Naive thymus-derived CD4-positive, alpha-beta T cell (primary cell): ENCODE measurements at regions not wholly inside any gene's neighbourhood (a gene's known extent, or its start where the extent isn't known, plus 50 kb on each side); places are given as distances from the start of the nearest gene placed in this dataset.
"Not testable (repeated sequence)": the region's sequence is repeated elsewhere in the genome, so short reads cannot be mapped to it uniquely, and the experiment has no call there.

Experiments used
- ATAC-seq: fragments of 150-1000 bp; cut with Tn5 transposase; 2 replicates; pipeline ENCODE4 v1.10.0; 2021; ENCODE audit warnings: mild to moderate bottlenecking, moderate library complexity
- CTCF ChIA-PET: fragments of 350-600 bp; sonication (Branson Sonifier 250); formaldehyde crosslinking; loops from one replicate; lab custom pipeline; 2021; ENCODE audit warnings: antibody characterized with exemption; lab: Charles Lee
- POLR2A ChIA-PET: fragments of 350-600 bp; sonication (Branson Sonifier 250); formaldehyde crosslinking; loops from one replicate; lab custom pipeline; 2021; ENCODE audit warnings: antibody characterized with exemption, inconsistent platforms; lab: Charles Lee
- DNase-seq, 9 donors: peaks; one replicate each; pipeline versions ENCODE4 v3.0.0 to v3.0.0-alpha.2; 2020 to 2022; ENCODE audit warnings: mixed read lengths in 1 of 9
- H3K27ac ChIP-seq: one replicate; pipeline ENCODE4 v1.7.0; 2013; ENCODE audit warnings: mild to moderate bottlenecking, low read depth, low read length, moderate library complexity
- H3K27me3 ChIP-seq, 2 donors: one replicate each; pipeline ENCODE4 v1.7.0; 2013; ENCODE audit warnings: low read length in 2 of 2, mild to moderate bottlenecking in 2 of 2, moderate library complexity in 2 of 2; ENCODE audit not compliant: control insufficient read depth in 2 of 2, insufficient read depth in 2 of 2
- H3K36me3 ChIP-seq, 3 experiments: 1 replicate in 2 of 3; 2 replicates in 1 of 3; pipeline ENCODE4 v1.7.0; 2013; ENCODE audit warnings: low read length in 3 of 3, mild to moderate bottlenecking in 3 of 3, moderate library complexity in 1 of 3; ENCODE audit not compliant: insufficient read depth in 3 of 3, control insufficient read depth in 2 of 3
- H3K4me1 ChIP-seq, 2 donors: one replicate each; pipeline ENCODE4 v1.7.0; 2013; ENCODE audit warnings: low read length in 2 of 2, mild to moderate bottlenecking in 2 of 2, moderate library complexity in 1 of 2; ENCODE audit not compliant: control insufficient read depth in 2 of 2, insufficient read depth in 2 of 2
- H3K4me3 ChIP-seq: 2 replicates; pipeline ENCODE4 v1.7.0; 2013; ENCODE audit warnings: mild to moderate bottlenecking, low read length
- H3K9me3 ChIP-seq, 3 experiments: 1 replicate in 2 of 3; 2 replicates in 1 of 3; pipeline ENCODE4 v1.7.0; 2013; ENCODE audit warnings: low read length in 3 of 3; ENCODE audit not compliant: control insufficient read depth in 2 of 3
- H3K27ac Mint-ChIP-seq, 9 donors: one replicate each; pipeline ENCODE4 v1.8.0; 2020 to 2022; ENCODE audit warnings: mixed read lengths in 9 of 9, mild to moderate bottlenecking in 8 of 9, moderate library complexity in 5 of 9, inconsistent platforms in 2 of 9
- H3K27me3 Mint-ChIP-seq, 5 donors: one replicate each; pipeline ENCODE4 v1.8.0; 2021 to 2022; ENCODE audit warnings: mixed read lengths in 5 of 5, mild to moderate bottlenecking in 1 of 5
- H3K36me3 Mint-ChIP-seq, 5 donors: one replicate each; pipeline ENCODE4 v1.8.0; 2020 to 2022; ENCODE audit warnings: mixed read lengths in 5 of 5, mild to moderate bottlenecking in 3 of 5, inconsistent platforms in 1 of 5
- H3K4me1 Mint-ChIP-seq, 7 donors: one replicate each; pipeline ENCODE4 v1.8.0; 2020 to 2022; ENCODE audit warnings: mixed read lengths in 7 of 7, mild to moderate bottlenecking in 3 of 7, inconsistent platforms in 1 of 7
- H3K4me3 Mint-ChIP-seq, 10 donors: one replicate each; pipeline ENCODE4 v1.8.0; 2020 to 2022; ENCODE audit warnings: mild to moderate bottlenecking in 10 of 10, mixed read lengths in 10 of 10, moderate library complexity in 6 of 10, inconsistent platforms in 2 of 10
- H3K9me3 Mint-ChIP-seq, 11 donors: one replicate each; pipeline ENCODE4 v1.8.0; 2020 to 2022; ENCODE audit warnings: mixed read lengths in 11 of 11, mild to moderate bottlenecking in 4 of 11, inconsistent platforms in 1 of 11, moderate library complexity in 1 of 11
- intact Hi-C, 2 donors: fragments of 100-400 bp; cut with micrococcal nuclease; formaldehyde crosslinking; loops; one replicate each; pipeline ENCODE4 v1.15.1; 2023

GRCh38 chr12:115794659-115795081 is 482.8 kb downstream of the MED13L start:
- no peak overlapping the region for H3K4me3 ChIP-seq
- H3K9me3 ChIP-seq, result no peaks in the 10 kb centered on the region
- intact Hi-C loops, result no loop called here
- CTCF ChIA-PET, result no interaction called here
- H3K4me1 ChIP-seq, result no peaks in the 10 kb centered on the region
- no peak for DNase-seq
- H3K27ac ChIP-seq, result no peak overlapping the region
- Mint-ChIP-seq H3K36me3 (no peaks in the 10 kb centered on the region), H3K4me1 (no peaks in the 10 kb centered on the region), H3K9me3 (peaks cover 0 to 7% (median 0%) of the 10 kb centered on the region in 11 donors), H3K4me3 (no peak overlapping the region), H3K27me3 (peaks cover 0 to 38% (median 17%) of the 10 kb centered on the region in 5 donors), H3K27ac (no peak overlapping the region)
- no peaks in the 10 kb centered on the region for H3K36me3 ChIP-seq
- no peaks in the 10 kb centered on the region for H3K27me3 ChIP-seq
- POLR2A ChIA-PET, result no interaction called here
- ATAC-seq, result no peak

DNA sequence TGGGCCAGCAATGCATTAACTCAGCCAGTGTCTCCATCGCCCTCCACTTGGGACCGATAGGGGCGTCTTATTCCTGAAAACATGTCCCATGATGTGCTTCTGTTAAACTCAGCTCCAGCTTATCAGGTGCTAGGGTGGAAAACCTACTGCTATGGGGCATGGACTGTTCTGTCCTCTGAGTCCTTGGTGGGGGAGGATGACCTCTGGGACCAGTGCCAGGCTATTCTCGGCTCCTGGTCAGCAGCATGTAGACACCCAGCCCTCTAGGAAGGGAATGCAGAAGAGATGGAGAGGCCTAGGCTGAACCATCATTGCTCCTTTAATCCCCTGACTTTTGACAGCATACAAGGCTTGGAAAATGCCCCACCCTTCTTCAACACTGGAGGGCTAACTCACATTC is 486.2 kb downstream of the MED13L start:
- DNase-seq (no peak), ATAC-seq (no peak)
- ChIA-PET CTCF (no interaction called here), POLR2A (no interaction called here)
- Histone ChIP-seq H3K9me3 (no peaks in the 10 kb centered on the region), H3K27ac (no peak overlapping the region), H3K4me1 (no peaks in the 10 kb centered on the region), H3K4me3 (no peak overlapping the region), H3K27me3 (no peaks in the 10 kb centered on the region), H3K36me3 (no peaks in the 10 kb centered on the region)
- no peaks in the 10 kb centered on the region for H3K36me3 Mint-ChIP-seq
- no peaks in the 10 kb centered on the region for H3K4me1 Mint-ChIP-seq
- no peak overlapping the region for H3K27ac Mint-ChIP-seq
- H3K4me3 Mint-ChIP-seq, result no peak overlapping the region
- intact Hi-C loops, result no loop called here
- peaks cover 0 to 31% (median 17%) of the 10 kb centered on the region in 5 donors for H3K27me3 Mint-ChIP-seq
- peaks cover 0 to 11% (median 3%) of the 10 kb centered on the region in 11 donors for H3K9me3 Mint-ChIP-seq

GRCh38 chr12:115790526-115790925 is 487.0 kb downstream of the MED13L start:
- no peak for ATAC-seq

GRCh38 chr12:115786490-115786889 is 491.0 kb downstream of the MED13L start:
- intact Hi-C loops, H3K4me1 ChIP-seq, ATAC-seq, H3K36me3 ChIP-seq, H3K36me3 Mint-ChIP-seq, H3K4me1 Mint-ChIP-seq, POLR2A ChIA-PET, H3K4me3 ChIP-seq, H3K27me3 ChIP-seq, H3K27ac Mint-ChIP-seq, H3K9me3 ChIP-seq, H3K4me3 Mint-ChIP-seq, DNase-seq, H3K27ac ChIP-seq, CTCF ChIA-PET: not testable (repeated sequence)
- Mint-ChIP-seq H3K27me3 (peaks cover 0 to 23% (median 7%) of the 10 kb centered on the region in 5 donors), H3K9me3 (peaks cover 0 to 12% (median 0%) of the 10 kb centered on the region in 11 donors)

More at GRCh38 chr12:115790526-115790925, 487.0 kb downstream of the MED13L start:
- Mint-ChIP-seq H3K4me1 (no peaks in the 10 kb centered on the region), H3K9me3 (peaks cover 0 to 9% (median 1%) of the 10 kb centered on the region in 11 donors), H3K27ac (no peak overlapping the region), H3K27me3 (peaks cover 0 to 30% (median 15%) of the 10 kb centered on the region in 5 donors), H3K36me3 (no peaks in the 10 kb centered on the region), H3K4me3 (no peak overlapping the region)
- intact Hi-C loops, result no loop called here
- Histone ChIP-seq H3K36me3 (no peaks in the 10 kb centered on the region), H3K4me1 (no peaks in the 10 kb centered on the region), H3K9me3 (no peaks in the 10 kb centered on the region), H3K4me3 (no peak overlapping the region), H3K27ac (no peak overlapping the region), H3K27me3 (no peaks in the 10 kb centered on the region)
- ChIA-PET CTCF (no interaction called here), POLR2A (no interaction called here)
- no peak for DNase-seq

GRCh38 chr12:115785548-115785947 is 491.9 kb downstream of the MED13L start:
- peaks cover 0 to 22% (median 8%) of the 10 kb centered on the region in 5 donors for H3K27me3 Mint-ChIP-seq
- Histone ChIP-seq H3K4me1 (no peaks in the 10 kb centered on the region), H3K36me3 (no peaks in the 10 kb centered on the region), H3K27ac (no peak overlapping the region), H3K9me3 (no peaks in the 10 kb centered on the region), H3K4me3 (no peak overlapping the region), H3K27me3 (no peaks in the 10 kb centered on the region)
- intact Hi-C loops, result no loop called here
- no peak overlapping the region for H3K4me3 Mint-ChIP-seq
- CTCF ChIA-PET, result no interaction called here
- ATAC-seq (no peak), DNase-seq (no peak)
- no peaks in the 10 kb centered on the region for H3K4me1 Mint-ChIP-seq
- H3K36me3 Mint-ChIP-seq, result no peaks in the 10 kb centered on the region
- POLR2A ChIA-PET, result no interaction called here
- H3K27ac Mint-ChIP-seq, result no peak overlapping the region
- H3K9me3 Mint-ChIP-seq, result peaks cover 0 to 12% (median 0%) of the 10 kb centered on the region in 11 donors

DNA sequence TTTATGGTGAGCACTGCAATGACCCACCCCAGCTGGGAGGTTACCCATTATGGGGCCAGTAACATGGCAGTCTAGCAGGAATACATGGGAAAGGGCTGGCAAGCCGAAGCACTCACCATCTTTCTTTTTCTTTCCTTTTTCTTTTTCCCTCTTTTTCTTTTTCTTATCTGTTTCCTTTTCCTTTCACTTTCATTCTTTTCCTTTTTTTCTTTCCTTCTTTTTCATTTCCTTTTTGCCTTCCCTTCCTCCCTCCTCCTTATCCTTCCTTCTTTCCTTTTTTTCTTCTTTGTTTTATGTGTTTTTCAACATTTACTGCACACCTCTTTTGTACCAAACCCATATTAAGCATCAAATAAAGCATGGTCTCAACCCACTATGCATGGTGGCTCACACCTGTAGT is 501.1 kb downstream of the MED13L start:
- H3K4me3 Mint-ChIP-seq, result no peak overlapping the region
- H3K4me1 ChIP-seq, result no peaks in the 10 kb centered on the region
- CTCF ChIA-PET, result no interaction called here
- no peak overlapping the region for H3K27ac ChIP-seq
- H3K9me3 ChIP-seq, result no peaks in the 10 kb centered on the region
- no peak overlapping the region for H3K27ac Mint-ChIP-seq
- ATAC-seq, result no peak
- H3K36me3 ChIP-seq, result no peaks in the 10 kb centered on the region
- peaks cover 0 to 10% (median 0%) of the 10 kb centered on the region in 11 donors for H3K9me3 Mint-ChIP-seq
- H3K36me3 Mint-ChIP-seq, result peaks cover 0 to 5% (median 0%) of the 10 kb centered on the region in 5 donors
- H3K27me3 ChIP-seq, result no peaks in the 10 kb centered on the region
- peaks cover 0 to 23% (median 7%) of the 10 kb centered on the region in 5 donors for H3K27me3 Mint-ChIP-seq
- no peak overlapping the region for H3K4me3 ChIP-seq
- POLR2A ChIA-PET, result no interaction called here
- no peaks in the 10 kb centered on the region for H3K4me1 Mint-ChIP-seq
- DNase-seq, result no peak
- intact Hi-C loops, result no loop called here

DNA sequence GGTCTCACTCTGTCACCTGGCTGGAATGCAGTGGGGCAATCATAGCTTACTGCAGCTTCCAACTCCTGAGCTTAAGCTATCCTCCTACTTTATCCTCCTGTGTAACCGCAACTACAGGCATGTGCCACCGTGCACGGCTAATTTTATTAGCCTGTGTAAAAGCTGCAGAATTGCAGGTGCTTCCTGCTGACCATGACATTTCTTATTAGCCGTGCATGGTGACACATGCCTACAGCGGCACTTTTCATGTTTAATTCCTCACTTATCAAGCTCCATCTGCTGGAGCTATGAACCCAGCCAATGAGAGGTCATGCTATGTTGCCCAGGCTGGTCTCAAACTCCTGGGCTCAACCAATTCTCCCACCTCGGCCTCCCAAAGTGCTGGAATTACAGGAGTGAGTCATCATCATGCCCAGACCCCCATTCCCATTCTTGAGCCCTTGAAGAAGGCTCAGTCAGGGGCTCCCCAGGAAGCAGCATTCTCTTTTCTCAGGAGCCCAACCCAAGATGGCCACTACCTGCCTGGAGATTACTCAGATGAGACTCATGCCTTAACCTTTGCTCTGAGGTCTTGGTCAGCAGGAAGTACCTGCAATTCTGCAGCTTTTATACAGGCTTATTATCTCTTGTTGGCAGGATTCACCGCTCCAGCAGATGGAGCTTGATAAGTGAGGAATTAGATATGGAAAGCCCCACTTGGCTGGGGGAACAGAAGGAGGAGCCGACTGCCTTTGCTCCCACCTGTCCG is 503.2 kb downstream of the MED13L start:
- Histone ChIP-seq H3K4me1 (no peaks in the 10 kb centered on the region), H3K27ac (no peak overlapping the region), H3K27me3 (no peaks in the 10 kb centered on the region), H3K36me3 (no peaks in the 10 kb centered on the region), H3K4me3 (no peak overlapping the region), H3K9me3 (no peaks in the 10 kb centered on the region)
- Mint-ChIP-seq H3K9me3 (peaks cover 0 to 10% (median 2%) of the 10 kb centered on the region in 11 donors), H3K4me3 (no peak overlapping the region), H3K4me1 (no peaks in the 10 kb centered on the region), H3K27ac (no peak overlapping the region), H3K27me3 (peaks cover 0 to 24% (median 7%) of the 10 kb centered on the region in 5 donors), H3K36me3 (peaks cover 0 to 5% (median 0%) of the 10 kb centered on the region in 5 donors)
- ChIA-PET CTCF (no interaction called here), POLR2A (no interaction called here)
- no peak for ATAC-seq
- DNase-seq, result no peak
- intact Hi-C loops, result no loop called here
